GM21360 (cell line): ENCODE measurements at regions not wholly inside any gene's neighbourhood (a gene's known extent, or its start where the extent isn't known, plus 50 kb on each side); places are given as distances from the start of the nearest gene placed in this dataset.
A peak's percentile ranks its signal among the peaks of the same experiment; 100 is the strongest.

Experiments used
- ATAC-seq: cut with Tn5 transposase; IDR thresholded peaks from one replicate; pipeline ENCODE4 v1.9.1; 2021; ENCODE audit warnings: mild to moderate bottlenecking, moderate library complexity; ENCODE audit not compliant: unreplicated experiment

DNA sequence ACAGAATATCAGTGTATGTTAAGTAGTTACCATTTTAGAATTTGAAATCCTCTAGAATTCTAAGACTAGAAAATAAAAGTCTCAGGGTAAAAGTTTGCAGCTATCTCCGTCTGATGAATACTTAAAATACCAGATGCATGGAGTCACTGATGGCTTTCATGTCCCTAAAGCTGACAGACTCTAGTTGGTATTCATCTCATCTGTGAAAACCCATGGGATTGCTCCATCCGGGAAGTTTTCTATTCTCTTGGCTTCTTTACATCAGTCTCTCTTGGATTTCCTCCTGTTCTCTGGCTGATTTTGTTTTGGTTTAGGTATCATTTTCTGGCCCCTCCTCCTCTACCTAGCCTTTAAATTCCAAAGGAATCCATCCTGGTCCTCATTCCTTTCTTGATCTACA lies 465.6 kb upstream of the POU3F3 start:
- ATAC-seq, result no peak

DNA sequence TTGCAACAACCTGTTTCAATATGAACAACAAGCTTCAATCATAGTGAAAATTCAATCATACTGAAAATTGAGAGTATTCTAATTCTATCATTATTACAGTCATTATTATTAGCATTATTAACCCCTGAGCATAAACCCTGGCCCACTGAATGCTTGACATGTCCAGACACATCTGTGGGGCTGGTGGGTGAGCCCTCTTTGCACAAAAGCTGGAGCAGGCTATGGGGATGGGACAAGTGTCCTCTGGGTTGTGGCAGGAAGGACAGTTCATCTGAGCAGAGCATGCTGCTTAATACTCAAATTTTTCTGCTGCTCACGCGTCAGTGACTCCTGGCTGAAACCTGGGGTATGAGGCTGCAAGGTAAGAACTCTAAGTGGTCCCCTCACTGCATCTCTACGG lies 451.1 kb upstream of the POU3F3 start:
- ATAC-seq, result no peak

DNA sequence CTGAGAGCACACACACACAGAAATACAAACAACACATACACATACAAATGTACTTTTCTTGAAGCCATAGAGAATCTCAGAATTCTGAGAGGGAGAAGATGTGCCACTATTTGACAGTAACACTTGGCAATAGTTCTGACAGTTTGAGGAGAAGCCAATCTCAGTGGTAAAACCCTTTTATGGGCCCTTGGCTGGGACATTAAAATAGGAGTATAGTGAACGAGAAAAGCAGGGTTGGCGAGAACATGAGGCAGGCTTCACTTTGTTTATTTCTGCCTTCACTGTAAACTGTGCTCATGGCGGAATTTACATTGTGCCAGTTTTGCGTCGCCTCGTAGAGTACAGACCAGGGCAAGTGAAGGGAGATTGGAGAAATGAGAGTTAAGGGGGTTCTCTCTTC lies 449.4 kb upstream of the POU3F3 start:
- no peak for ATAC-seq

DNA sequence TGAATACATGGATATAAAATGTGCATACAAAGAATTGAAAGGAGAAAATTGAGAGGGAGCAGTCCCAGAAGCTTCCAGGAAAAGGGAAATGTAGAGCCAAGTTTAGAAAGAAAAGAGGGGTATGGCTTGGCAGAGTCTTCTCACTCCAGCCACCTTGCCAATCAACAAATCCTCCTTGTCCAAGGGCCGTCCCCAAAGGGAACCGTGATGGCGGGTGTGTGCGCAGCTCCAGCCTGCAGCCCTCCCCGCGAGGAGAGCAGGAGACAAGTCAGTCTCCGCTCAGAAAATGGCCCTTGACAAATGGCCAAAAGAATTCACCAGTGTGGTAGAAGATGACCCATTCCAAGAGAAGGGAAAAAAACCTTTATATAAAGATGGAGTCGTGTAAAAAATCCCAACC lies 448.3 kb upstream of the POU3F3 start:
- ATAC-seq, result no peak

DNA sequence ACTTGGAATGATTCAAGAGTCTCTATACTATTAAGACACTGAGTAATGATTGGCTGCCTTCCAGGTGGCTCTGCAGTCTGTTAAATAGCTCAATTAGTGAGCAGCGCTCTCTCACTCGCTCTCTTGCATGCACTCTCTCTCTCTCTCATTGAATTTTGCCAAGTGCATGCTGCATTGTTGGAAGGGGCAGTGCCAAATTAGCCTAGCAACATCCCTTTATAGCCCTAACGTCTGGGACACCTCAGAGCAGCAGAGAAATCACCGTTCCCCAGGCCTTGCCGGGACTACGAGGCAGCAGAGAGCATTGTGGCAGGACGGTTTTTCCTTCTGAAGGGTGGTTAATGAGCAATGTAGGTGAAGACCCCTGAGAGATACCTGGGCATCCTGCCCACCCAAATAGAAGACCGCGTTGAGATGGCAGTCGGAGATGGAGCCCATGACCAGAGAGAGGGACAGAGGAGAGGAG lies 447.6 kb upstream of the POU3F3 start:
- ATAC-seq, result no peak

DNA sequence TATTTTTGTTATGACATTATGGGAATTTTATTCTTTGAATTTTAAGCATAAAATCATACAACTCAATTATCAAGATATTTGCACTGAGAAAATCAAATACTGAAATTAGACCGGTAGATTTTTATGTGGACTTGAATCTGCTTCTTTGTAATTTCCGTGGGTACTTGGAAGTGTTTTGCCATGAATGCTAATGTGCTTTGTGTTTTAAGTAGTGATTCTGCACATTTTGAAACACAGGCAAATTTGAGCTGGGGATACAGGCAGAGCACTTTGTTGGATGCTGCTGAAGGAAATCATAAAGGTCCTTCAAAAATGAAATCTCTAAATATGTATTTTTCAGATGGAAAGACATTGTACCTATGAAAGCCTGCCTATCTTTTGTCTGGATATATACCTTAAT lies 446.3 kb upstream of the POU3F3 start:
- no peak for ATAC-seq

DNA sequence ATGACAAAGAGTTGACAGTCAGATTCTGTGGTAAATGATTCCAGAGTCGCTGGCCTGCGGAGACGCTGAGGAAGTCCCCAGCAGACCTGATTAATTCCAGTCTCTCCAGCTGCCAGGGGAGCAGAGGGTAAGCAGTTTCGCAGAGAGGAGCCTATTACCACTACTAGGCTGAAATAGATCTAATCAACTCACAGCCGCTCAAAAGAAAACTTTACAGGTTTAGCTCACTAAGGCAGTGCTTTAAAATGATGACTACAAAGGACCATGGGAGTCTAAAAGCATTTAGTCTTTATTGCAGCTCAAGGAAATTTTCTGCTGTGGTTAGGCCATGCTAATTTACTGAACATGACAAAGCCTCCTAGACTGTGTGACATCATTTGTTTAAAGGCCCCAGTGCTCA lies 445.6 kb upstream of the POU3F3 start:
- ATAC-seq, result no peak

DNA sequence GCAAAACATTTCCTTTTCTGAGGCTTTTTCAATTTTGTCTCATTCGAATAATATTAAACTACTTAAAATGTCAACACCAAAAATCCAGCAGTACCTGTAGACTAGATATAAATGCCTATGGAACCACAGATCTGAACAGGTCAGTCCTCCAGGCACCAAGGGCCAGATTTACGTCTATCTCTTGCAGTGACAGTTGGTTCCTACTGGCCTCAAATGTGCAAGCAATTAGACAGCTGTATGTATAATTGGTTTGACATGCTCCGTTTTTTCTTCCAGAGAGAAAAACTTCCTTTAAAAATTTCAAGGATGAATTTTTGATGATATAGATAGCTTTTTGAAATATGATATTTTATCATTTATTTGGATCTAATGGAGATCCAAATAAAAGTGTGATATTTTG lies 443.8 kb upstream of the POU3F3 start:
- ATAC-seq, result no peak

DNA sequence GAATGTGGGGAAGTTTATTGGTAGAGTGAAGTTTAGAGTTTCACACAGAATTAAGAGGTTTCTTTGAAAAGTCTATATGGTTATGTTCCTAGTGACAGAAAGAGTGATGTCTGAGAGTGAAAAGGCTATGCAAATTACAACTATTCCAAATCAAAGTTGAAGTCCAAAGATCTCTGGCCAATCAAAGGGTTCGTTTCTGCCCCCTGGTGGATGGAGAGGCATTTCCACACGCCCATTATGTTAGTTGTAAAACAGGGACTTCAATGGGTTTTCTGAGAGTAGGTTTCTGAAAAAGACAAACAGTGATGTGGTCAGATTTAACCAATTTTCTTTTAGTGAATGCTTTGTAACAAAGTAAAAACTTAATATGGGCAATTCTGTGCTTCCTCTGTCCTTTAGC lies 441.5 kb upstream of the POU3F3 start:
- peak; percentile 76 for ATAC-seq

DNA sequence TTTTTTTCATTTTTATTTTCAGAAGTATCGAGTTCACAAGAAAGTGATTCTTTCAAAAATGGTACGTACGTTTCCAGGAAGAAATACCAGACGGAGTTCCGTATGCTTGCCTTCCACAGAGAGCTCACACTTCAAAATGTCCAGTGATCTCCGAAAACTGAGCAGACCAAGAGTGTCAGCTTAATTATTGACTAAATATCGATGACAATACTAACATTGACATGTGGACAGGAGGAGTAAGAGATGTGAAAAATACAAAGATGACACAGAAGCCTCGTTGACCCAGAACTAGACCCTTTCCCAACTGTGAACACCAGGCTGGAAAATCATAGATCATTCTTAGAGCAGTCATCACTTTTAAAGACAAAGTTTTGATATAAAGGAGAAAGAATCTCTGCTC lies 440.0 kb upstream of the POU3F3 start:
- no peak for ATAC-seq

DNA sequence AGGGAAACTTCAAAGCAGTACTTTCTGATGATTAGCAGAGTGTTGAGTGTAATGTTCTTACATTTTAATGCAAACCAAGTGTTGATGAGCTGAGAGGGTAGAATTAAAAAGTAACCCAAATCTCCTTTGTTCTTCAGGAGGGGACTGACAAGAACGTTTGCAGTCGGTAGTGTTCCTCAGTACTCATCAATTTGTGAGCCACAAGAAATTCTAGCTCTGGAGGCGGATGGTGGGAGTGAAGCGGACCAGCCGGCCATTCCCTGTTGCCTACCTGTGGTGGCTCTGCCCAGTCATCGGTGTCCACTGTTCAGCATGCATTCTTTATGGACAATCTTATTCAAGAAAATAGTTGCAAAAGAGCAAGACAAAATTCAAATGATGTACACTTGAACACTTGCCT lies 438.6 kb upstream of the POU3F3 start:
- no peak for ATAC-seq

DNA sequence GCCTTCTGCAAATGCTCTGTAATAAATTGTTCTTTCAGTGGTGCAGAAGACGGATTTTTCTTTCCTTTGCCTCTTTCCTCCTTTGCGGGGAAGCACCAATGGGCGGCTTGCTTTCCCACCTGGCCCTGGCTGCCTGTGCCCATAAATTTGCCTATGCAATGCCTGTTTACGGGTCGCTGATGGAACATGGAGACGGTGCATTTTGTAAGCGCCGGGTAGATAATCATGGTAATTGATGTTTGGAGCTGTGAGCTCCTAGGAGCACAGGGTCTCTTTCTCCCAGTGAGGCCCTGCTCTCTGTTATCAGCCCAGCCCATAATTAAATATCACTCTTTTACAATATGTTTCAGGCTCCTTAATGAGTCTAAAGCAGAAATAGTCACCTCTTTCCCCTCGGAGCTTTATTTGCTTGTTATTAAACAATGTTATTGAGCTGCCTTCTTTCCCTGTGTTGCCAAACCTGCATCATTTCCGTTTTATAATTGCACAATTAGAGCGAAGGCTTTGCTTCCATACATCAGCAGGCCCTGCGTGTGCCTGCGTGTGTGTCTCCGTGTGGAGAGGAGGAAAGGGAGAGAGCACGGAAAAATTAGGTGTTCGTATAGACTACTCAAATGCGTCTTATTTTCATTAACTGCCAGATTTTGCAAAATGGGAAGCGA lies 437.4 kb upstream of the POU3F3 start:
- no peak for ATAC-seq

DNA sequence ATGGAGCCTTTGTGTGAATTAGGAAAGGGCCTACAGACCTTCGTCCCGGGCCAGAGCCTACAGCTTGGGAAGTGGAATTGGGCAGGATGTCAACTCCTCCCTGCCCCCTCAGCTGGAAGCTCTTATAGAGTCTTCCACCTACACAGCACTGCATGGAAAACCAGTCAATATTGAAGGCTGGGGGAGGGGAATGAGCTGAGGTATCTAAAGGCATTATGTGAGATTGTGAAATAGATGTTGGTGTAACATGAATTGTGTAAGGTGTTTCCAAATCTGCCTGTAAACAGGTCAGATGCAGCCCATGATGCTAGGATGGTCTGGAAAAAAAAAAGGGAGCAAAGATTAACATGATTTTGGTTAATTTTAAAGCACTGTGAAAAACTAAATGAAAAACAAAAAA lies 433.5 kb upstream of the POU3F3 start:
- ATAC-seq, result no peak

DNA sequence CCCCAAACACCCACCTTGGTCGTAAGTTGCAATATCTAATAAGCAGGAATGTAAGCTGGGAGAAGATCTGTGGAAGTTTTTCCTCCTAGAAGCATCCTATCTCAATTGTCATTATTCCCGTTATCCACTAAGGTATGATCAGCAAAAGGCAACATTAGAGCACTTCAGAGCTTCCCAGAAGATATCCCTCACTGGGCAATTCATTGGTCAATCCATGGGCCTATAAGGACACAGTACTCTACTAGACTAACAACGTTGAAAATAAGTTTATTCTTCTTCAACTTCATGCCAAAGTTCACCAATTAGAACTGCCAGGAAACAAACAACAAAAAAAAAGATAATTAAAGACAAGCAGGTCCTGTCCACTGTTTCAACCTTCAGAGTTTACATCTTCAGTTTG lies 433.0 kb upstream of the POU3F3 start:
- no peak for ATAC-seq

DNA sequence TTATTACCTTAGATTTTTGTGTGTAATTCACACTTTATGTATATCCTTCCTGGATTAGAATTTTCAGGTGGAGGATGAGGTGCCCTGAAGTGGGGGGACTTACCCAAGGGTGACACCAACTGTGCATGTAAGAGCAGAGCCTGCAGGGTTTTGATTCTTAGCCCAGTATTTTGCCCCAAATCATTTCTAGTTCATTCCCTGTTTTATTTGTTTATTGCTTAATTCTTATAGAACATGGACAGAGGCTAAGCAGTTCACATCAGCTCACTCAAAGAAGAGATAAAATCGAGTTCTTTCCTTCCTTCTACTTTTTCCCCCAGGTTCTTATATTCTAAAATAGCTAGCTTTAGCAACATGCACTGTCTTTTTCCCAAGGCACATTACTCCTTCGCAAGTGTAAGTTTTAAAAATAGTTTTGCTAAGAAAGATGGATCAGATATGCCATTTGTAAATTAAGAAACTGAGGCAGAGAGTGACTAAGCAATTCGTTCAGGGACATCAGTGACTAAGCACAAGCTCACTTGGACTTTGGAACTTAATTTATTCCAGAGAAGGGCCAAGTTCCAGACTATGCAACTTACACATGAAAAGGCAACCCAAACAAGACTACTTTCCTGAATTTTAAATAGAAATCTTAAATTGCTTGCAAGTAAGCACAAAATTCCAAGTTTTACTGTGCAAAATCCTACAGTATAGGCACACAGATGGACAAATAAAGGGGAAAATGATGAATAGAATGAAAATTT lies 427.9 kb upstream of the POU3F3 start:
- no peak for ATAC-seq

DNA sequence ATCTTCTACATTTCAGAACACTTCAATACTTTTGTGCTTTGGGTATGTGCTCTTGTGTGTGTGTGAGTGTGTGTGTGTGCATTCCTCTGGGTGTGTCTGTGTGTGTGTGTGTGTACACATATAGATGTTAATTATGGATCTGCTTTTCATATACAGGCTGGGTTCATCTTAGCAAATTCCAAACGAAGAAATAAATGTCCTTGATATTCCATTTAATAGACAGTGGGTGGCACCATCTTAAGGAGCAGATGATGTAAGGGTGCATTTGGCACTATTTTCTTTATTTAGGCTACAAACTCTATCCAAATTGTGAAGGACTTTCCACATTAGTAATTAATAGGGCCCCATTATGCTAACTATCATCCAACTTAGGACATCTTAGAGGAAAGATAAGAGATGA lies 425.8 kb upstream of the POU3F3 start:
- ATAC-seq, result no peak

DNA sequence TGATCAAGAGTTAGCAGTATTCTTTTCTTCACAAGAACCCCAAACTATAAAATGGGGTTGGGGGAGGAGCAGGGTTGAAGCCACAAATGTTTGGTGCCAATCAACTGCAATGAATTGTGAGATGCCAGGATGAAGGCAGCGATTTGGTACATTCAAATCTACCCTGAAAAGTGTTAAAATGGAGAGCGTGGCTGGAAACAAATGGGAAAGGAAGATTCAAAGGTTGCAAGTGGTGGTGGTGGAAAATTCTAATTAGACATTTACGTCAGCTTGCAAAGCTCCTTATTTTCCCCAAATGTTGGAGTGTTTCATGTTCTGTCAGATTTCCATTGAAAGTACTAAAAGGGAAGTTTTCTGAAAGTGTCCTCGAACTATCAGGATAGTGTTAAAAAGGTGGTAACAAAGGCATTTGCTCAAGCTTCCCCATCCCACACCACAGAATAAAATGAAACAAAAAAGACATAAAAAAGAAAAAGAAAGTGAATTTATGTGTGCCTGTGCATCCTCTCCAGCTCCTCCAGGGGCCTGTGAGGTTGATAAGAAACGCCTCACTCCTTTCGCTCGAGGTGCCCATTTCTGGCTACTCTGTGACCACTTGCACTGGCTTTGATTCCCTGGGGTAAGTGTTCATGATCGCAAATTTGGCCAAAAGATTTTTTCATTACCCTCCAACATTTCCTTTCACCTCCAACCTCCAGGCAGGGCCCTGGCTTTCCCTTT lies 424.1 kb upstream of the POU3F3 start:
- ATAC-seq, result no peak

DNA sequence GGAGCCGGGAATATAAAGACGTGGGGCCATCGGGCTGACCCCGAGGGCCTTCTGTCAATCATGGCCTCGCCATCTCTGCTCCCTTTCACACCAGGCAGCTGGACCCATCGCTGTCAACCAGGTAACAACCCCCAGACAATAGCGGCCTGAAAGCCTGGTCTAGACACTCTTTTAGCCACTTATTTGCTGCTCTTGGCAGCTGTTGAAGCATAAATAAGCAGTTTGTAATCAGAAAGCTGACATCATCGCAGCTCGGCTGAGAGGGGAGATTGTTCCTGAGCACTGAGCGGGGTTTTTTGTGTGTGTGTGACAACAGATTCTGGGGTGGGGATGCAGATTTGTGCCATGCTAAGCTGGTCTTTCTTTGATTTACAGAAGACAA lies 423.6 kb upstream of the POU3F3 start:
- ATAC-seq, result no peak

DNA sequence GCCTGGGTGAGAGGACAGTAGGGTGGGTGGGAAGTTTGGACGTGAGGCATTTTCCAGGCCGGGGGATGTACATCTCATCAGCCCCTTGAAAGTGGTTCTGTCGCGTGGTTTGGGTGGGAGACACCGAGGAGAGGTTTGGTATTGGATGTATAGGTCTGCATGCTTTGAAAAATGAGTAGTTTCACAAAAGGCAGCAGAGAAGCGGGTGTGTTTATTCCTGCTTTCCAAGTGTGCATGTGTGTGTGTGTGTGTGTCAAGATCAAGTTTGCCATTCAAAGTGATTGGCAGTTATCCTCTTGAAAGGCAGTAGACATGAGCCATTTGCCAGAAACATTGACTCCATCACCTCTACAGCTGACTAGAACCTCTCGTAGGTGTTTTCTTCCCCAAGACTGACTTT lies 423.1 kb upstream of the POU3F3 start:
- no peak for ATAC-seq

DNA sequence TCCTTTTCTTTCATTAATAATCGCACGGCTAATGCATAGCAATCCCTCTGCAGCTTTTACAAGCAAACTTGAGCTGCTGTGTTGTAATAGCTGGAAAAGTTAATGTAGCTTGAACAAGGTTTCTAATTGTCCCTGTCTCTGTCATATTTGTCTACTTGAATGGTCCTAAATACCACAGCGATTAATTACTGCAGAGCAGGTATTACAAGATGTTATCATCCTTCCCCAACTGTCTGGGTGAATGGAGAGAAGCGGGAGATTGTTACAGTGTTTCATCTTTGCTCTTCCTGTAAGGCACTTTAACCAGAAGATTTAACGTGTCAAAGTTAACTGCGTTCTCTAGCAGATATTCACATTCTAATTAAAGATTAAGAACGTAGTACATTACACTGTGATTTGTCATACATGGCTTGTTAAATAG lies 422.2 kb upstream of the POU3F3 start:
- no peak for ATAC-seq

DNA sequence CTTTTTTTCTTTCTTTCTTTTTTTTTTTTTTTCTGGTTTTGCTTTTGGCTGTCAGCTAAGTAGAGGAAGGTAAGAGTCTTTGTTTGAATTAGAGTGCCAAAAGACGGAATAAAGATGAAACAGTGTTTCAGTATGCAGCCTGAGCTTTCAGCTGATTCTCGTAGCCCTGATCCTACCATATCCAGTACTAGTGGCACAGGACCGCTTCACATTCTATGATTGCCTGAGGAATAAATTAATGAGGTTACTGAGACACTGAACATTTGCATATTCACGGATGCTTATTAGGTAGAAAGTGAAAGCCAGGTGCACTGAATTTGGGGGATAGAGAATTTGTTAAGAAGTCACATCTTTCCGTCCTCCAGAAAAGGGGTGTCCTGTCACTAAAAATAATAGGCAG lies 421.5 kb upstream of the POU3F3 start:
- no peak for ATAC-seq

DNA sequence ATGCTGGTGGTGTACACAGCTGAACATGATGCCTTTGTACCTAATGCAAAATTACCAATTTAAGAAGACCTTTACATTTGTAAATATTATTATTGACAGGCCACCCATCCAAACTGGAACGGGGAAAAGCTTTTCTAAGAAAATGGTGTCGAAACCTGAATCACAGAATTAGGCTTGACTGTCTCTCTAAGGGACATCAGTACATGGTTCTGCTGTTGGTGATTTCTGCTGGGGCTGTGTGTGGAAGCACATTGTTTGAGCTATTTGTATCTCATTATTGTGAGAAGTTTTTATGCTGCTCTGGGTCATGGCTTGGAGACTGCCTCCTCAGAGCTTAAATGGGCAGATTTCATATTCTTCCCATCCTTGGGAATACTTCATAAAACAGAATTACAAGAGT lies 420.9 kb upstream of the POU3F3 start:
- ATAC-seq, result no peak
